Esophagus muscularis mucosa (tissue), 4 donors: ENCODE measurements at regions not wholly inside any gene's neighbourhood (a gene's known extent, or its start where the extent isn't known, plus 50 kb on each side); places are given as distances from the start of the nearest gene placed in this dataset.

Source experiments
- DNase-seq: peaks from one replicate; pipeline ENCODE4 v3.0.0-alpha.2; 2017; ENCODE audit errors: extremely low spot score
- H3K27ac ChIP-seq, 4 donors: fragments of 200-600 bp; sonication (generic); replicated peaks in 1 of 4; 1 replicate in 3 of 4; 2 replicates in 1 of 4; pipeline ENCODE4 v1.5.1; 2016 to 2019; ENCODE audit warnings: mild to moderate bottlenecking in 1 of 4
- H3K27me3 ChIP-seq, 4 donors: fragments of 200-600 bp; sonication (generic); one replicate each; pipeline versions ENCODE4 v1.5.1 to v1.6.0; 2016 to 2019
- H3K36me3 ChIP-seq, 4 donors: fragments of 200-600 bp; sonication (generic); one replicate each; pipeline ENCODE4 v1.5.1; 2016 to 2019
- H3K4me1 ChIP-seq, 4 donors: fragments of 200-600 bp; sonication (generic); one replicate each; pipeline ENCODE4 v1.5.1; 2016 to 2019
- H3K4me3 ChIP-seq, 4 donors: fragments of 200-600 bp; sonication (generic); 1 replicate in 2 of 4; 2 replicates in 2 of 4; pipeline ENCODE4 v1.5.1; 2016 to 2019; ENCODE audit warnings: mild to moderate bottlenecking in 4 of 4, moderate library complexity in 1 of 4
- H3K9me3 ChIP-seq, 4 donors: fragments of 200-600 bp; sonication (generic); 1 replicate in 3 of 4; 2 replicates in 1 of 4; pipeline ENCODE4 v1.5.1; 2016 to 2019
- CTCF ChIP-seq, 3 experiments: fragments of 200-600 bp in 2 of 3; fragments of 450-650 bp in 1 of 3; sonication (generic) in 2 of 3; IDR thresholded peaks; one replicate each; pipeline ENCODE4 v1.5.1; 2017 to 2019; ENCODE audit warnings: antibody characterized with exemption in 3 of 3, mild to moderate bottlenecking in 2 of 3, moderate library complexity in 1 of 3
- EP300 ChIP-seq: sonication (generic); formaldehyde crosslinking; IDR thresholded peaks from one replicate; pipeline ENCODE4 v1.6.1; 2017; ENCODE audit warnings: antibody characterized with exemption
- POLR2A ChIP-seq: fragments of 450-650 bp; IDR thresholded peaks from one replicate; pipeline ENCODE4 v1.6.1; 2017; ENCODE audit warnings: antibody characterized with exemption, moderate library complexity, mild to moderate bottlenecking, low read depth
- POLR2AphosphoS5 ChIP-seq, 2 donors: sonication (generic); formaldehyde crosslinking; IDR thresholded peaks; one replicate each; pipeline ENCODE4 v1.6.1; 2017; ENCODE audit warnings: antibody characterized with exemption in 2 of 2
- WGBS: methylation state at CpG from one replicate; pipeline ENCODE4 v1.1.5; 2018; 5-methylcytosine and 5-hydroxymethylcytosine counted together
- intact Hi-C: fragments of 100-400 bp; cut with DNase I; formaldehyde crosslinking; loops from one replicate; pipeline ENCODE4 v1.15.1; 2023

GRCh38 chrX:86917959-86918358 is 599.6 kb upstream of the KLHL4 start:
- Histone ChIP-seq H3K27me3 (no peaks in the 10 kb centered on the region), H3K27ac (no peak overlapping the region), H3K36me3 (no peaks in the 10 kb centered on the region), H3K4me3 (no peak overlapping the region), H3K9me3 (no peaks in the 10 kb centered on the region), H3K4me1 (no peaks in the 10 kb centered on the region)
- no peak for TF ChIP-seq POLR2A
- TF ChIP-seq EP300 = no peak
- no peak for TF ChIP-seq POLR2AphosphoS5 (IDR thresholded peaks at IDR 0.05)
- TF ChIP-seq CTCF (IDR thresholded peaks at IDR 0.05) = no peak
- intact Hi-C loops = no loop called here
- no peak for DNase-seq
- 65% methylated on average over 2 of the region's 2 CpGs for WGBS

- H3K27ac ChIP-seq = no peak overlapping the region
- intact Hi-C loops = no loop called here
- no peaks in the 10 kb centered on the region for H3K4me1 ChIP-seq
- no peaks in the 10 kb centered on the region for H3K36me3 ChIP-seq
- WGBS = 68% methylated on average over 1 of the region's 1 CpG
- H3K27me3 ChIP-seq = no peaks in the 10 kb centered on the region
- H3K9me3 ChIP-seq = no peaks in the 10 kb centered on the region
- H3K4me3 ChIP-seq = no peak overlapping the region
- TF ChIP-seq EP300 = no peak
- no peak for TF ChIP-seq CTCF (IDR thresholded peaks at IDR 0.05)
- TF ChIP-seq POLR2A = no peak
- TF ChIP-seq POLR2AphosphoS5 (IDR thresholded peaks at IDR 0.05) = no peak
- DNase-seq = no peak
Observed at GRCh38 chrX:86930419-86930818, 587.2 kb upstream of the KLHL4 start.

- 70% methylated on average over 5 of the region's 5 CpGs for WGBS
Observed at GRCh38 chrX:86935988-86936387, 581.6 kb upstream of the KLHL4 start.

GRCh38 chrX:86946569-86946968 is 571.0 kb upstream of the KLHL4 start:
- Histone ChIP-seq H3K36me3 (no peaks in the 10 kb centered on the region), H3K4me3 (no peak overlapping the region), H3K4me1 (no peaks in the 10 kb centered on the region), H3K9me3 (no peaks in the 10 kb centered on the region), H3K27ac (no peak overlapping the region), H3K27me3 (peaks cover 0 to 5% (median 0%) of the 10 kb centered on the region in 4 donors)
- no peak for DNase-seq
- TF ChIP-seq POLR2AphosphoS5 (IDR thresholded peaks at IDR 0.05) = no peak
- peak in 2 of 3 experiments; percentile 17 to 20 for TF ChIP-seq CTCF (IDR thresholded peaks at IDR 0.05)
- intact Hi-C loops = no loop called here
- WGBS = 3% methylated on average over 1 of the region's 1 CpG

More at GRCh38 chrX:86935988-86936387, 581.6 kb upstream of the KLHL4 start:
- DNase-seq = no peak
- no peaks in the 10 kb centered on the region for H3K36me3 ChIP-seq
- no peaks in the 10 kb centered on the region for H3K9me3 ChIP-seq
- no peaks in the 10 kb centered on the region for H3K27me3 ChIP-seq
- intact Hi-C loops = no loop called here
- H3K27ac ChIP-seq = no peak overlapping the region
- TF ChIP-seq EP300 (no peak), POLR2A (no peak), POLR2AphosphoS5 (IDR thresholded peaks at IDR 0.05) (no peak), CTCF (IDR thresholded peaks at IDR 0.05) (no peak)
- no peaks in the 10 kb centered on the region for H3K4me1 ChIP-seq
- H3K4me3 ChIP-seq = no peak overlapping the region

GRCh38 chrX:86964321-86964720 is 553.3 kb upstream of the KLHL4 start:
- intact Hi-C loops = no loop called here
- Histone ChIP-seq H3K27me3 (no peaks in the 10 kb centered on the region), H3K9me3 (no peaks in the 10 kb centered on the region), H3K4me3 (no peak overlapping the region), H3K36me3 (no peaks in the 10 kb centered on the region), H3K4me1 (no peaks in the 10 kb centered on the region), H3K27ac (no peak overlapping the region)
- TF ChIP-seq POLR2A (no peak), CTCF (IDR thresholded peaks at IDR 0.05) (no peak), POLR2AphosphoS5 (IDR thresholded peaks at IDR 0.05) (no peak), EP300 (no peak)
- no peak for DNase-seq
